Mesendoderm (in vitro differentiated cells): ENCODE measurements at regions not wholly inside any gene's neighbourhood (a gene's known extent, or its start where the extent isn't known, plus 50 kb on each side); places are given as distances from the start of the nearest gene placed in this dataset.

Source experiments
- DNase-seq: peaks from one replicate; pipeline ENCODE4 v3.0.0; 2013
- H2AK5ac ChIP-seq: 2 replicates; pipeline ENCODE4 v1.6.1; 2013; ENCODE audit warnings: low read length, inconsistent platforms
- H2BK120ac ChIP-seq: 2 replicates; pipeline ENCODE4 v1.6.1; 2013; ENCODE audit warnings: low read depth, mild to moderate bottlenecking, low read length, moderate library complexity, mixed read lengths
- H2BK15ac ChIP-seq: replicated peaks from 2 replicates; pipeline ENCODE4 v1.6.1; 2013; ENCODE audit warnings: low read depth, mild to moderate bottlenecking, moderate library complexity
- H2BK5ac ChIP-seq: 2 replicates; pipeline ENCODE4 v1.6.1; 2013; ENCODE audit warnings: low read length, inconsistent platforms
- H3K18ac ChIP-seq: 2 replicates; pipeline ENCODE4 v1.6.1; 2013; ENCODE audit warnings: mild to moderate bottlenecking, low read length, mixed read lengths
- H3K23ac ChIP-seq: one replicate; pipeline ENCODE4 v1.6.1; 2013; ENCODE audit warnings: low read length
- H3K27ac ChIP-seq: 2 replicates; pipeline ENCODE4 v1.5.1; 2013; ENCODE audit warnings: low read depth, mild to moderate bottlenecking, inconsistent platforms, low read length, moderate library complexity
- H3K27me3 ChIP-seq: 2 replicates; pipeline ENCODE4 v1.6.1; 2013; ENCODE audit warnings: low read length, control low read depth, mild to moderate bottlenecking, inconsistent platforms; ENCODE audit not compliant: insufficient read depth, poor library complexity
- H3K36me3 ChIP-seq: 2 replicates; pipeline ENCODE4 v1.6.1; 2013; ENCODE audit warnings: low read length, inconsistent platforms; ENCODE audit not compliant: control insufficient read depth, insufficient read depth
- H3K4ac ChIP-seq: one replicate; pipeline ENCODE4 v1.6.1; 2013; ENCODE audit warnings: low read depth, mild to moderate bottlenecking, low read length, moderate library complexity
- H3K4me1 ChIP-seq: 2 replicates; pipeline ENCODE4 v1.6.1; 2013; ENCODE audit warnings: low read depth, low read length, inconsistent platforms; ENCODE audit not compliant: control insufficient read depth
- H3K4me2 ChIP-seq: 2 replicates; pipeline ENCODE4 v1.6.1; 2013; ENCODE audit warnings: low read length
- H3K4me3 ChIP-seq: 2 replicates; pipeline ENCODE4 v1.5.1; 2013; ENCODE audit warnings: mild to moderate bottlenecking, low read length
- H3K56ac ChIP-seq: one replicate; pipeline ENCODE4 v1.6.1; 2013; ENCODE audit warnings: low read length
- H3K79me1 ChIP-seq: 2 replicates; pipeline ENCODE4 v1.6.1; 2013; ENCODE audit warnings: low read length, inconsistent platforms
- H3K79me2 ChIP-seq: 2 replicates; pipeline ENCODE4 v1.6.1; 2013; ENCODE audit warnings: mild to moderate bottlenecking, low read length; ENCODE audit not compliant: control insufficient read depth, insufficient read depth
- H3K9ac ChIP-seq: 2 replicates; pipeline ENCODE4 v1.6.1; 2013; ENCODE audit warnings: low read length, inconsistent platforms
- H4K5ac ChIP-seq: one replicate; pipeline ENCODE4 v1.6.1; 2013; ENCODE audit warnings: low read length
- H4K8ac ChIP-seq: one replicate; pipeline ENCODE4 v1.6.1; 2013; ENCODE audit warnings: low read depth, mild to moderate bottlenecking, control low read depth, low read length, moderate library complexity
- WGBS: extraction: QIAGEN DNeasy Blood & Tissue Kit; methylation state at CpG from one replicate; pipeline ENCODE4 v1.1.7; 2013; ENCODE audit warnings: low lambda C conversion rate, missing lambda C conversion rate; ENCODE audit not compliant: insufficient coverage; ENCODE audit errors: extremely low coverage; 5-methylcytosine and 5-hydroxymethylcytosine counted together

DNA sequence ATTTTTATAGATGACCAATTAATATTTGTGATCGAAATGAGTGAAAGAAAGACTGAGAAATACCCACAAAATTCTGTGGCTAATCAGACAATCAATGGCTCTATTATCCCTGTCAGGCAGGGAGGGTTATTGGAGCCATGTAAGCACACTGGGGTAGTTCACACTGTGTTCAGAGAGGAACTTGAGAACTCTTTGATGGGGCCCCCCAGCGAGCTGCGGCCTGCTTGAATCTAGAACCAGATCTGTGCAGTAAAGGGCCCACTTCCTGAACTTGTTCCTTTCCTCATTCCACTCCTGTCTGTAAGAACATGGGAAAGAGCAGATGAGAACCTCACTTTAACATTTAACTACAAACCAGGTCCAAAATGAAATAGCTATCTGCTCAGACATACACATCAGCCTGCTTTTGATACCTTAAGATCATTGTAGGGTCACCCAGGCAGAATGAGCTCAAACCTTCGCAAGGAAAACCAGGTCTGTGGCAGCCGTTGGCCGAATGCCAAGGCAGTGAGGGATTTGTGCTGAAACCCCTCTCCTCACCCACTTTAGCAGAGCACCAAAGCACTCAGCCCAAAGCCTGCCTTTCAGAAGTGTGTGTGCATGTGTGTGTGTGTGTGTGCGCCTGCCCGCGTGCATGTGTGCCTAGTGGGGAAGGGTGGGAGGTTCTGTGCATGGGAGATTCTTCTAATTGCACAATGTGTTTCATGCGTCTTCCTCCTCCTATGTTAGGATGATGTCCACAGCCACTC is 365.6 kb upstream of the MGMT start:
- Histone ChIP-seq H3K27me3 (no peaks in the 10 kb centered on the region), H3K4ac (no peak overlapping the region), H3K36me3 (no peaks in the 10 kb centered on the region), H3K79me2 (no peaks in the 10 kb centered on the region), H3K56ac (no peak overlapping the region), H2BK15ac (no peak overlapping the region), H4K5ac (no peak overlapping the region), H3K79me1 (no peaks in the 10 kb centered on the region), H2BK120ac (no peak overlapping the region), H3K9ac (no peak overlapping the region), H3K27ac (no peak overlapping the region), H3K4me3 (no peak overlapping the region), H3K23ac (no peak overlapping the region), H4K8ac (no peak overlapping the region), H2AK5ac (no peak overlapping the region), H2BK5ac (no peak overlapping the region), H3K18ac (no peak overlapping the region), H3K4me2 (no peak overlapping the region), H3K4me1 (no peaks in the 10 kb centered on the region)
- no CpG with 5 or more reads among the region's 10 CpGs for WGBS
- DNase-seq: no peak

- Histone ChIP-seq H2BK120ac (no peak overlapping the region), H3K27me3 (no peaks in the 10 kb centered on the region)
- no CpG with 5 or more reads among the region's 7 CpGs for WGBS
Observed at GRCh38 chr10:129102906-129103693, 363.9 kb upstream of the MGMT start.

GRCh38 chr10:129104266-129105045 is 362.6 kb upstream of the MGMT start:
- no peak overlapping the region for H2BK120ac ChIP-seq
- no CpG with 5 or more reads among the region's 9 CpGs for WGBS
- H3K27ac ChIP-seq: no peak overlapping the region
- H4K8ac ChIP-seq: no peak overlapping the region
- H3K4me1 ChIP-seq: no peaks in the 10 kb centered on the region
- H3K4ac ChIP-seq: no peak overlapping the region
- DNase-seq: no peak
- no peak overlapping the region for H2BK15ac ChIP-seq
- H3K23ac ChIP-seq: no peak overlapping the region
- H3K4me3 ChIP-seq: no peak overlapping the region
- H3K27me3 ChIP-seq: no peaks in the 10 kb centered on the region
- no peak overlapping the region for H3K18ac ChIP-seq
- no peak overlapping the region for H4K5ac ChIP-seq
- H3K36me3 ChIP-seq: no peaks in the 10 kb centered on the region
- H2AK5ac ChIP-seq: no peak overlapping the region
- no peaks in the 10 kb centered on the region for H3K79me2 ChIP-seq
- no peaks in the 10 kb centered on the region for H3K79me1 ChIP-seq
- H3K56ac ChIP-seq: no peak overlapping the region
- no peak overlapping the region for H3K9ac ChIP-seq
- no peak overlapping the region for H3K4me2 ChIP-seq
- no peak overlapping the region for H2BK5ac ChIP-seq

More at GRCh38 chr10:129102906-129103693, 363.9 kb upstream of the MGMT start:
- Histone ChIP-seq H3K27ac (no peak overlapping the region), H3K4ac (no peak overlapping the region), H2BK5ac (no peak overlapping the region), H3K4me2 (no peak overlapping the region), H3K36me3 (no peaks in the 10 kb centered on the region), H3K79me1 (no peaks in the 10 kb centered on the region), H3K9ac (no peak overlapping the region), H3K23ac (no peak overlapping the region), H3K18ac (no peak overlapping the region), H4K8ac (no peak overlapping the region), H4K5ac (no peak overlapping the region), H3K56ac (no peak overlapping the region), H3K79me2 (no peaks in the 10 kb centered on the region), H3K4me3 (no peak overlapping the region), H3K4me1 (no peaks in the 10 kb centered on the region), H2BK15ac (no peak overlapping the region), H2AK5ac (no peak overlapping the region)
- DNase-seq: no peak

DNA sequence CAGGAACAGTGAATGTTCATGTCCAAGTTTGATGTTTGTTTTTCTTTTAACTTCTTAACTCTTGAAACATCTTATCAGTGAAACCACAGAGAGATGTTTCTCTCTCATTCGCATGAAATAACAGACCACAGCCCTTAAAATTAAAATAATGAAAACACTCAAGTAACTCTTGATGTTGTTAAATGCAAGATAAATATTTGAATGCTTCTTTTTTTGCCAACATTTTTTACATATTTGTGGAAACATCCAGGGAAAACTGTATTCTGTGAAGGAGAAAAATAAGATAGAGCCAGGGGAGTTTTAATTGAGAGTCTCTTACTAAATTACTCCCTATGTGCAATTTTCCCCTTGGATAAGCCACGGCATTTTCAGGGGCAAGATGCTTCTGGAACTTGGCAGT is 361.8 kb upstream of the MGMT start:
- Histone ChIP-seq H3K79me1 (no peaks in the 10 kb centered on the region), H3K27me3 (no peaks in the 10 kb centered on the region), H3K9ac (no peak overlapping the region), H3K27ac (no peak overlapping the region), H3K23ac (no peak overlapping the region), H2BK120ac (no peak overlapping the region), H3K36me3 (no peaks in the 10 kb centered on the region), H3K56ac (no peak overlapping the region), H3K4me1 (no peaks in the 10 kb centered on the region), H4K5ac (no peak overlapping the region), H3K4ac (no peak overlapping the region), H3K4me2 (no peak overlapping the region), H3K18ac (no peak overlapping the region), H3K79me2 (no peaks in the 10 kb centered on the region), H2BK15ac (no peak overlapping the region), H3K4me3 (no peak overlapping the region), H4K8ac (no peak overlapping the region), H2BK5ac (no peak overlapping the region), H2AK5ac (no peak overlapping the region)
- WGBS: no CpG with 5 or more reads among the region's 2 CpGs
- no peak for DNase-seq

DNA sequence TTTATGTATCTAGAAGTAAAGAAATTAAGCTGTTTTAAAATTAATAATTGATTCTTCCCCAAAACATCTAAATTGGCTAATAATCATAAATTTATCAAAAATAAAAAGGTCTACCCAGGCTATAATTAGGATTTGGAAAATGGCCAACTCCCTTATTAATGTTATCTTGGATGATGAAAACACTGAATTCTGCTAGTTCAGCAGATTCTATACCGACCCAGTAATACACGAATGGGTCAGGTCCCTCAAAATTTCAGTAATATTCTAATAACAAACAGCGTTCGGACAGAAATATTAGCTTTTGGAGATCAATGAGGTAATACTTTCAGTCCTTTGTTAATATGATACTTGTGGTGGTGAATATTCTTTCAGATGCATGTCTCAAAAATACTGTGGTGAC is 360.7 kb upstream of the MGMT start:
- no CpG with 5 or more reads among the region's 4 CpGs for WGBS

More for the DNA sequence above, 360.7 kb upstream of the MGMT start:
- no peak overlapping the region for H3K4me2 ChIP-seq
- H4K8ac ChIP-seq: no peak overlapping the region
- no peak overlapping the region for H3K56ac ChIP-seq
- H3K27ac ChIP-seq: no peak overlapping the region
- no peak overlapping the region for H2BK120ac ChIP-seq
- no peak overlapping the region for H3K9ac ChIP-seq
- no peak for DNase-seq
- H3K4ac ChIP-seq: no peak overlapping the region
- no peaks in the 10 kb centered on the region for H3K4me1 ChIP-seq
- no peak overlapping the region for H3K23ac ChIP-seq
- no peaks in the 10 kb centered on the region for H3K27me3 ChIP-seq
- no peak overlapping the region for H4K5ac ChIP-seq
- H3K4me3 ChIP-seq: no peak overlapping the region
- H3K36me3 ChIP-seq: no peaks in the 10 kb centered on the region
- no peak overlapping the region for H2BK15ac ChIP-seq
- no peak overlapping the region for H2AK5ac ChIP-seq
- H2BK5ac ChIP-seq: no peak overlapping the region
- no peaks in the 10 kb centered on the region for H3K79me2 ChIP-seq
- H3K18ac ChIP-seq: no peak overlapping the region
- no peaks in the 10 kb centered on the region for H3K79me1 ChIP-seq
